Common myeloid progenitor, CD34-positive (primary cell): ENCODE measurements at regions not wholly inside any gene's neighbourhood (a gene's known extent, or its start where the extent isn't known, plus 50 kb on each side); places are given as distances from the start of the nearest gene placed in this dataset.

ENCODE experiments used
- CTCF ChIA-PET: fragments of 350-600 bp; sonication (Branson Sonifier 250); formaldehyde crosslinking; loops from one replicate; lab custom pipeline; 2021; ENCODE audit warnings: antibody characterized with exemption; lab: Charles Lee
- POLR2A ChIA-PET: fragments of 350-600 bp; sonication (Branson Sonifier 250); formaldehyde crosslinking; loops from one replicate; lab custom pipeline; 2021; ENCODE audit warnings: antibody characterized with exemption; lab: Charles Lee
- DNase-seq, 3 donors: peaks; one replicate each; pipeline versions ENCODE4 v3.0.0 to v3.0.0-alpha.2; 2013
- H3K27ac ChIP-seq, 2 experiments: 1 replicate in 1 of 2; 2 replicates in 1 of 2; pipeline ENCODE4 v1.7.0; 2013; ENCODE audit warnings: inconsistent platforms in 2 of 2, low read length in 2 of 2, mild to moderate bottlenecking in 2 of 2, low read depth in 1 of 2, moderate library complexity in 1 of 2; ENCODE audit not compliant: severe bottlenecking in 2 of 2, insufficient read depth in 1 of 2, poor library complexity in 1 of 2
- H3K27me3 ChIP-seq, 5 experiments: replicated peaks in 2 of 5; 1 replicate in 3 of 5; 2 replicates in 2 of 5; pipeline versions ENCODE4 v1.6.1 to v1.7.0; 2013; ENCODE audit warnings: low read length in 4 of 5, mild to moderate bottlenecking in 2 of 5, moderate library complexity in 2 of 5, inconsistent platforms in 1 of 5; ENCODE audit not compliant: insufficient read depth in 5 of 5, control insufficient read depth in 4 of 5
- H3K36me3 ChIP-seq, 4 experiments: 1 replicate in 2 of 4; 2 replicates in 2 of 4; pipeline versions ENCODE4 v1.6.1 to v1.7.0; 2013; ENCODE audit warnings: low read length in 3 of 4, control low read depth in 1 of 4, mild to moderate bottlenecking in 1 of 4; ENCODE audit not compliant: control insufficient read depth in 4 of 4, insufficient read depth in 4 of 4
- H3K4me1 ChIP-seq, 4 experiments: 1 replicate in 3 of 4; 2 replicates in 1 of 4; pipeline versions ENCODE4 v1.6.1 to v1.7.1; 2013; ENCODE audit warnings: low read length in 3 of 4, mild to moderate bottlenecking in 3 of 4, control low read depth in 1 of 4, inconsistent platforms in 1 of 4, moderate library complexity in 1 of 4; ENCODE audit not compliant: control insufficient read depth in 4 of 4, insufficient read depth in 4 of 4; ENCODE audit errors: control extremely low read depth in 1 of 4
- H3K4me3 ChIP-seq, 7 experiments: 1 replicate in 4 of 7; 2 replicates in 3 of 7; pipeline versions ENCODE4 v1.5.1 to v1.7.0; 2013; ENCODE audit warnings: mild to moderate bottlenecking in 7 of 7, low read length in 6 of 7, moderate library complexity in 6 of 7, inconsistent platforms in 2 of 7, low read depth in 2 of 7, control low read depth in 1 of 7; ENCODE audit not compliant: insufficient read depth in 4 of 7, control insufficient read depth in 1 of 7; ENCODE audit errors: extremely low read depth in 1 of 7
- H3K9me3 ChIP-seq, 5 experiments: 1 replicate in 4 of 5; 2 replicates in 1 of 5; pipeline versions ENCODE4 v1.6.1 to v1.7.1; 2013; ENCODE audit warnings: low read length in 4 of 5, mild to moderate bottlenecking in 2 of 5, inconsistent platforms in 1 of 5, low read depth in 1 of 5, moderate library complexity in 1 of 5; ENCODE audit not compliant: control insufficient read depth in 4 of 5, insufficient read depth in 2 of 5; ENCODE audit errors: control extremely low read depth in 1 of 5
- WGBS: methylation state at CpG from one replicate; pipeline ENCODE4 v1.1.5; 2013; ENCODE audit not compliant: insufficient coverage; 5-methylcytosine and 5-hydroxymethylcytosine counted together

DNA sequence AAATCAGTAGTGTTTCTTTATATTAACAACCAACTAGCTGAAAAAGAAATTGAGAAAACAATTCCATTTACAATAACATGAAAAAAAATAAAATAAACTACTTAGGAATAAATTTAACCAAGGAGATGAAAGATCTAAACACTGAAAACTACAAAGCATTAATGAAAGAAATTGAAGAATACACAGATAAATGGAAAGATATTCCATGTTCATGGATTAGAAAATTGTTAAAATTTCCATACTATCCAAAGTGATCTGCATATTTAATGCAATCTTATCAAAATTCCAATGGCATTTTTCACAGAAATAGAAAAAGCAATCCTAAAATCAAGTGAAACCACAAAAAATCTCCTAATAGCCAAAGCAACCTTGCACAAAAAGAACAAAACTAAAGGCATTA, 320.2 kb upstream of the GRAMD2B start:
- H3K9me3 ChIP-seq, result no peaks in the 10 kb centered on the region
- no peaks in the 10 kb centered on the region for H3K4me1 ChIP-seq
- no peaks in the 10 kb centered on the region for H3K27me3 ChIP-seq
- DNase-seq, result no peak
- ChIA-PET POLR2A (no interaction called here), CTCF (no interaction called here)
- no peak overlapping the region for H3K27ac ChIP-seq
- H3K36me3 ChIP-seq, result no peaks in the 10 kb centered on the region
- H3K4me3 ChIP-seq, result no peak overlapping the region

DNA sequence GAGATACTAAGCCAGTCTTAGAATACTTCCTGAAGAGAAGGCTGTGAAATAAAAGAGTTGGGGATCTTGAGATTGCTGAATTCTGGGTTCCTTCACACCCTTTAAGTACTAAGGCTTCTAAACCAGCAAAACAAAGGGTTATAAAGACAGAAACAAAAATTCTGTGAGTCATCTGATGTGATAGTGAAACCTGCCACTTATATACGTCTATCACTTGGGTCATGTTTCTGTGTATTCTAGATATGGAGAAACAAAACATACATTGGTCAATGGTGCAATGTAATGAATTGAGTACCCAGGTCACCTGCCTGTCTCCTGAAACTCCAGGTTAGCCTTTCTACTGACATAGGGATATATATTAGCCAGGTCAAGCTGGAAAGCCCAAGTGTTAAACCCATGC, 319.3 kb upstream of the GRAMD2B start:
- POLR2A ChIA-PET, result no interaction called here

GRCh38 chr5:126104341-126104740, 318.9 kb upstream of the GRAMD2B start:
- Histone ChIP-seq H3K27me3 (no peaks in the 10 kb centered on the region), H3K36me3 (no peaks in the 10 kb centered on the region), H3K27ac (no peak overlapping the region), H3K4me3 (no peak overlapping the region), H3K9me3 (no peaks in the 10 kb centered on the region), H3K4me1 (no peaks in the 10 kb centered on the region)
- no peak for DNase-seq
- POLR2A ChIA-PET, result no interaction called here
- CTCF ChIA-PET, result no interaction called here

More for the DNA sequence above, 319.3 kb upstream of the GRAMD2B start:
- Histone ChIP-seq H3K9me3 (no peaks in the 10 kb centered on the region), H3K36me3 (no peaks in the 10 kb centered on the region), H3K27ac (no peak overlapping the region), H3K4me1 (no peaks in the 10 kb centered on the region), H3K27me3 (no peaks in the 10 kb centered on the region), H3K4me3 (no peak overlapping the region)
- 100% methylated on average over 1 of the region's 1 CpG for WGBS
- no peak for DNase-seq
- CTCF ChIA-PET, result no interaction called here

GRCh38 chr5:126104951-126105350, 318.3 kb upstream of the GRAMD2B start:
- Histone ChIP-seq H3K27me3 (no peaks in the 10 kb centered on the region), H3K36me3 (no peaks in the 10 kb centered on the region), H3K4me1 (no peaks in the 10 kb centered on the region), H3K4me3 (no peak overlapping the region), H3K9me3 (no peaks in the 10 kb centered on the region), H3K27ac (no peak overlapping the region)
- WGBS, result no CpG with 5 or more reads among the region's 1 CpG
- DNase-seq, result no peak
- POLR2A ChIA-PET, result no interaction called here
- CTCF ChIA-PET, result no interaction called here

GRCh38 chr5:126106029-126106428, 317.2 kb upstream of the GRAMD2B start:
- ChIA-PET POLR2A (no interaction called here), CTCF (no interaction called here)
- H3K9me3 ChIP-seq, result no peaks in the 10 kb centered on the region
- H3K27me3 ChIP-seq, result no peaks in the 10 kb centered on the region
- H3K4me3 ChIP-seq, result no peak overlapping the region
- 87% methylated on average over 3 of the region's 3 CpGs for WGBS
- no peaks in the 10 kb centered on the region for H3K36me3 ChIP-seq
- no peaks in the 10 kb centered on the region for H3K4me1 ChIP-seq
- no peak for DNase-seq
- no peak overlapping the region for H3K27ac ChIP-seq

DNA sequence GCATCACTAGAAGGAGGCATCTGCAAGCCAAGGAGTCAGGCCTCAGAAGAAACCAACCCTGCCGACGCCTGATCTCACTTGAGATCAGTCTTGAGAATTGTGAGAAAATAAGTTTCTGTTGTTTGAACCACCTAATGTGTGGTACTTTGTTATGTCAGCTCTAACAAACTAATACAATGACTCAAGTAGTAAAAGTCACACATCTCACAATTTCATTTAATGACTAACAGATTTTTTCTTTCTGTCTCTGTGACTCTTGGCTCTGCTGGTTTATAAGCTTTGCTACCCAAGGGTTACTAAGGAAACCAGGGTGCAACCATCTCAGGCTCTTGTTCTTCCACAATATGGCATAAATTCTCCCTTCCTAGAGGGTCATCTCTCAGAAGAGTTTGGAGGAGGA, 315.8 kb upstream of the GRAMD2B start:
- Histone ChIP-seq H3K4me3 (no peak overlapping the region), H3K4me1 (no peaks in the 10 kb centered on the region), H3K27me3 (no peaks in the 10 kb centered on the region), H3K9me3 (no peaks in the 10 kb centered on the region), H3K27ac (no peak overlapping the region), H3K36me3 (no peaks in the 10 kb centered on the region)
- WGBS, result no CpG with 5 or more reads among the region's 2 CpGs
- CTCF ChIA-PET, result no interaction called here
- POLR2A ChIA-PET, result no interaction called here
- DNase-seq, result no peak

DNA sequence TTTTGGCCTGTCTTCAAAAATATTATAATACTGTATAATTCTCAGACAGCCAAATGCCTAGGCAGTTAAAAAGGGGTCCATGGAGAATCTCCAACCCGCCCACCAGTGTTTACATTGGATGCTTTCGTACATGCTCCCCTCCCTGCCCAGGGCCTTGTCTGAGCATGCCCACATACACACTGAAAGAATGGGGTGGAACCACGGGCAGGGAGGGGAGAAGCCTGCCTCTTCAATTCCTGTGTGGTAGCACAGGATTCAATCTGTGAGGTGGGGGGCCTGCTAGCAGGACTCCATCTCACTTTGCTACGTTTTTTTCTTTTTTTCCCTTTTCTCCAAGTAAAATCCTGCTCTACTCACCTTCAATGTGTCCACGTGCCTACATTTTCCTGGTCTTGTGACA, 314.7 kb upstream of the GRAMD2B start:
- CTCF ChIA-PET, result interaction anchor here (0.6 kb wide), 1 partner anchor 12 kb away, joined by 3 read pairs; no protein-coding TSS in a partner anchor

More for the DNA sequence above, 314.7 kb upstream of the GRAMD2B start:
- Histone ChIP-seq H3K4me1 (no peaks in the 10 kb centered on the region), H3K4me3 (no peak overlapping the region), H3K9me3 (peaks cover 0 to 2% (median 0%) of the 10 kb centered on the region in 5 experiments), H3K27ac (no peak overlapping the region), H3K36me3 (no peaks in the 10 kb centered on the region), H3K27me3 (no peaks in the 10 kb centered on the region)
- WGBS, result 94% methylated on average over 4 of the region's 5 CpGs
- no peak for DNase-seq
- POLR2A ChIA-PET, result no interaction called here
